Spleen (tissue), 7 donors: ENCODE measurements at regions not wholly inside any gene's neighbourhood (a gene's known extent, or its start where the extent isn't known, plus 50 kb on each side); places are given as distances from the start of the nearest gene placed in this dataset.

ENCODE experiments used
- CTCF ChIP-seq, 11 experiments: fragments of 200-600 bp in 7 of 11; fragments of 450-650 bp in 4 of 11; sonication (generic) in 4 of 11; IDR thresholded peaks in 8 of 11; conservative IDR thresholded peaks in 3 of 11; 1 replicate in 7 of 11; 2 replicates in 4 of 11; pipeline versions ENCODE4 v1.4.0 to v1.8.0; 2016 to 2021; ENCODE audit warnings: antibody characterized with exemption in 11 of 11, inconsistent platforms in 4 of 11, mild to moderate bottlenecking in 1 of 11
- POLR2A ChIP-seq, 3 donors: fragments of 450-650 bp; IDR thresholded peaks; one replicate each; pipeline ENCODE4 v1.5.1; 2017; ENCODE audit warnings: antibody characterized with exemption in 3 of 3, mild to moderate bottlenecking in 1 of 3
- donor health status: DM: no; HTN: no; CAD: no; lungs with moderate emphysema.
- donor health status: DM: no; HTN: no; CAD: no.
- donor health status: DM: no; HTN: no; CAD: no.

GRCh38 chr6:97535800-97536199, 252.8 kb upstream of the MMS22L start:
- TF ChIP-seq CTCF (IDR thresholded peaks at IDR 0.05 in 8 of 11, conservative IDR thresholded peaks at IDR 0.05 in 3 of 11) (no peak), POLR2A (IDR thresholded peaks at IDR 0.05) (no peak)
